GM12892 (cell line): ENCODE measurements at regions not wholly inside any gene's neighbourhood (a gene's known extent, or its start where the extent isn't known, plus 50 kb on each side); places are given as distances from the start of the nearest gene placed in this dataset.

Experiments
- POLR2A ChIP-seq: IDR thresholded peaks from 2 replicates; pipeline ENCODE4 v1.6.1; 2011; ENCODE audit warnings: low read depth, low read length, control low read depth
- POLR2AphosphoS5 ChIP-seq: IDR thresholded peaks from 2 replicates; pipeline ENCODE4 v1.6.1; 2011; ENCODE audit warnings: low read depth, low read length, control low read depth

GRCh38 chr9:107650321-107650720, 160.8 kb upstream of the KLF4 start:
- no peak for TF ChIP-seq POLR2A
- TF ChIP-seq POLR2AphosphoS5: no peak
